ENCODE measurements at regions not wholly inside any gene's neighbourhood (a gene's known extent, or its start where the extent isn't known, plus 50 kb on each side); places are given as distances from the start of the nearest gene placed in this dataset.

- no peak for DNase-seq (ENCODE audit: low spot score)
- no peak for TF ChIP-seq CTCF (IDR thresholded peaks at IDR 0.05; ENCODE audit: extremely low read depth, missing control alignments)
Observed at GRCh38 chr6:168380956-168381605, 59.9 kb upstream of the SMOC2 start.

GRCh38 chr6:168381726-168382458 is 59.1 kb upstream of the SMOC2 start:
- no peak for TF ChIP-seq CTCF (IDR thresholded peaks at IDR 0.05; ENCODE audit: extremely low read depth, missing control alignments)
- DNase-seq (ENCODE audit: low spot score), result no peak

GRCh38 chr6:168383062-168383854 is 57.7 kb upstream of the SMOC2 start:
- TF ChIP-seq CTCF (IDR thresholded peaks at IDR 0.05; ENCODE audit: extremely low read depth, missing control alignments), result no peak
- no peak for DNase-seq (ENCODE audit: low spot score)

GRCh38 chr6:168384045-168385036 is 56.6 kb upstream of the SMOC2 start:
- TF ChIP-seq CTCF (IDR thresholded peaks at IDR 0.05; ENCODE audit: extremely low read depth, missing control alignments), result no peak
- no peak for DNase-seq (ENCODE audit: low spot score)

GRCh38 chr6:168385037-168385759 is 55.8 kb upstream of the SMOC2 start:
- TF ChIP-seq CTCF (IDR thresholded peaks at IDR 0.05; ENCODE audit: extremely low read depth, missing control alignments), result no peak
- DNase-seq (ENCODE audit: low spot score), result no peak
